Adipocyte (in vitro differentiated cells): ENCODE measurements at regions not wholly inside any gene's neighbourhood (a gene's known extent, or its start where the extent isn't known, plus 50 kb on each side); places are given as distances from the start of the nearest gene placed in this dataset.

ENCODE experiments used
- DNase-seq: peaks from one replicate; pipeline ENCODE4 v3.0.0-alpha.2; 2015; ENCODE audit warnings: low read depth
- H3K27me3 ChIP-seq: replicated peaks from 2 replicates; pipeline ENCODE4 v1.7.0; 2013; ENCODE audit warnings: mild to moderate bottlenecking, low read length, moderate library complexity; ENCODE audit not compliant: control insufficient read depth, insufficient read depth
- H3K36me3 ChIP-seq: 2 replicates; pipeline ENCODE4 v1.7.0; 2013; ENCODE audit warnings: low read length, mild to moderate bottlenecking, moderate library complexity; ENCODE audit not compliant: control insufficient read depth, insufficient read depth, severe bottlenecking
- H3K4me1 ChIP-seq: 2 replicates; pipeline ENCODE4 v1.7.0; 2013; ENCODE audit warnings: mild to moderate bottlenecking, low read length, moderate library complexity; ENCODE audit not compliant: control insufficient read depth, insufficient read depth
- H3K4me3 ChIP-seq: 2 replicates; pipeline ENCODE4 v1.7.0; 2013; ENCODE audit warnings: mild to moderate bottlenecking, low read length, moderate library complexity
- H3K9ac ChIP-seq: 2 replicates; pipeline ENCODE4 v1.7.0; 2013; ENCODE audit warnings: mild to moderate bottlenecking, low read length, moderate library complexity
- H3K9me3 ChIP-seq: 2 replicates; pipeline ENCODE4 v1.7.0; 2013; ENCODE audit warnings: mild to moderate bottlenecking, low read length, moderate library complexity; ENCODE audit not compliant: control insufficient read depth

DNA sequence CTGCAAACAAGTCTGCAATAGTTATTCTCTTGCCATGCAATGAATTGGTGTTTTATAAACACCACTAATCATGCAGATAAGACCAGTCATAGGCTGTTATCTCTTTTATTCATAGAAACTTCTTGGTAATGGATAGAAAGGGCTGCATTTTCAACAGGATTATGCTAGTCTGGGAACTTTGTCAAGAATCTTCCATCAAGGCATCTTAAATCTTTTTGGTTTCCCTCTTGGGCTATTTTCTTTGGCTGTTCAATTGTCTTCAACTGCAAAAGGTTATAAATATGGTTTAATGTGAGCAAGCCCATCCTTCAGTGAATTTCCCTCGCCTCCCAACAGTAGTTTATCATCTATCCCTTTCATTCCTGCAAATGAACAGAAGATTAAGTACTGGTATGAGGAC is 59.0 kb upstream of the MINAR1 start:
- no peaks in the 10 kb centered on the region for H3K27me3 ChIP-seq
- H3K4me3 ChIP-seq: no peak overlapping the region
- no peak for DNase-seq
- peaks cover 8% of the 10 kb centered on the region for H3K4me1 ChIP-seq
- H3K9ac ChIP-seq: no peak overlapping the region
- H3K36me3 ChIP-seq: no peaks in the 10 kb centered on the region
- H3K9me3 ChIP-seq: no peaks in the 10 kb centered on the region

DNA sequence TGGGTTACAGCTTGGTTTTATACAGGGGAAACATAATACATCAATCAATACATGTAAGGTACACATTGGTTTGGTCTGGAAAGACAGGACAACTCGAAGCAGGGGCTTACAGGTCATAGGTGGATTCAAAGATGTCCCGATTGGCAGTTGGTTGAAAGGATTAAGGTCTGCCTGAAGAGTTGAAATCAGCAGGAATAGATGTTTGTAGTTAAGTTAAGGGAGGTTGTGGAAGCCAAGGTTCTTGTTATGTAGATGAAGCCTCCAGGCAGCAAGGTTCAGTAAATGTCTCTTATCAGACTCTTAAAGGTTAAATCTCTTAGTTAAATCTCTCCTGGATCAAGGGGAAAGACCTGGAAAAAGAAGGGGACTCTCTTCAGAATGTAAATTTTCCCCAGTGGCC is 58.4 kb upstream of the MINAR1 start:
- no peaks in the 10 kb centered on the region for H3K9me3 ChIP-seq
- H3K36me3 ChIP-seq: no peaks in the 10 kb centered on the region
- H3K9ac ChIP-seq: no peak overlapping the region
- H3K4me1 ChIP-seq: peaks cover 8% of the 10 kb centered on the region
- H3K4me3 ChIP-seq: no peak overlapping the region
- no peak for DNase-seq
- no peaks in the 10 kb centered on the region for H3K27me3 ChIP-seq

DNA sequence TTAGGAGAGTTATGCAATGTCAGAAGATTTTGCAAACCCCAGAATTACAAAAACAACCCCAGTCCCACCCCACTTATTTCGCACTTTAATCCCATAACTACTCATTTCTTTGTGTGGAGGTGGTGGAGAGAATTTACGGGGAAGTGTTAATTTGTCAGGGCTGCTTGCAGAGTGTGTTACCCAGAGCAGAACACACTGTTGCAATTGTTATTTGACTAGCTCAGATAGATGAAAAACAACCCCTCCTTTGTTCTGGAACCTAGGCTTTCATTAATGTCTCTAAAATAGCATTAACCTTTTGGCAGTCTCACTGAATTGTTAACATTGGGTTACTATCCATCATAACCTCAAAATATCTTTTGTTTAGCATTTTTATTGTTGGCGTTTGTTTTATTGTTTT is 55.8 kb upstream of the MINAR1 start:
- Histone ChIP-seq H3K9me3 (no peaks in the 10 kb centered on the region), H3K36me3 (no peaks in the 10 kb centered on the region), H3K27me3 (no peaks in the 10 kb centered on the region), H3K9ac (no peak overlapping the region), H3K4me3 (no peak overlapping the region), H3K4me1 (no peaks in the 10 kb centered on the region)
- no peak for DNase-seq

DNA sequence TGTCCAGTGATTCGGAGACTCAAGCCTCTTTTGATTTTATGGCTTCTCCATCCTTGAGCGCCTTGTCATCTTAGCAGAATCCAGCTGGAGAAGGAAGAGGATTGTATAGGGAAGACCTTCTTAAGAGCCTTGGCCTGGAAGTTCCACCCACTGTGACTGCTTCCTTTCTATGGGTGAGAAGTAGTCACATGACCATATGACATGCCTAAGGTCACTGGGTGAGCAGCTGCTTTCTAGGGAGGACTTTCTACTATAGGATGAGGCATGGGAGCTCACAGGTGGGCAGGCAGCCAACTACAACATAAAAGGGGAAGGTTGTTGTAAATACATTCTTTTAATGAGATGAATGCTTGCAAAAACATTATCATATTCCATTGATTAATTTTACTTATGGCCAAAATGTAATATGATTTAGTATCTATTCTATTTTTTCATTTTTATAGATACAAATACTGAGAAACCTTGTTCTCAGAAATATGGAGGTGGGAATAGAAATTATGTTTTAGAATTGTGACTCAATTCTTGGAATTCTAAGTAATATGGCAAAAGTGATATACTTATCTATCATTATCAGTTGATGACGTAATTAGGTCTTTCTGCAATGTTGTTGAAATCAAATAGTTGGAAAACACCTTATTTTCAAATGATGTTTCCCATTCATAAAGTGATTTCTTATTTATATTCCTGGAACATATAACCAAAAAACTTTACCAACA is 53.6 kb upstream of the MINAR1 start:
- Histone ChIP-seq H3K4me1 (no peaks in the 10 kb centered on the region), H3K4me3 (no peak overlapping the region), H3K36me3 (no peaks in the 10 kb centered on the region), H3K9ac (no peak overlapping the region), H3K27me3 (no peaks in the 10 kb centered on the region), H3K9me3 (no peaks in the 10 kb centered on the region)
- DNase-seq: no peak

DNA sequence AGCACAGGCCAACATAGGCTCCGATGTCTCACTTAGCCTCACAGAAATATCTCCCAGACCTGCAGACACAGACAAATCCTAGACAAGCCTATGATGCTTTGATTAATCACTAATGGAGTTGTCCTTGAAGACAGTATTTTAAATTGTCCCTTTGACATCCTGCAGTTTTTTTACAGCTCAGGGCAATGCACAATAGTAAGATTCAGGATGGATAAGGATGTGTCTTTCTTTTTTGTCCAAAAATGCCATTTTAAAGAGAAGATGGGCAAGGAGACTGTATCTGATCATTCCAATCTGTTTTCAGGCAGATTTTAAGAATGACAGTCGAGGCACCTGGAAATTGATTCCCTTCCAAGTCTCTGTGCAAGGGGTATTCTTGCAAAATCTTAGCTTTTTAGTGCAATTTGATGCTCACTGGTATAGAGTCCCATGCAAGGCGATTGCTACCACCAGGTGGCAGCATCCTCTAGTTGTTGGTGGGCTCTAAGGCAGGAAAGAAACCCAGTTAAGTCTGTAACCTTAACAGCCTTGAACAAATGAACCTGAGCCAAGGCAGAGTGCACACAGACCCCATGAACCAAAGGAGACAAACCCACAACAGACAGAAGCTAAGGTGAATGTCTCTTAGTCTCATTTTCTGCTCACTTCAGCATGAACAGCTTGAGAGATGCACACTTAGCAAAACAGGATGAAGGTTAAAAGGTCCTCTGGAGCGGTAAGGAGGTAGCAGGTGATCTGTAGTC is 51.2 kb upstream of the MINAR1 start:
- no peak overlapping the region for H3K4me3 ChIP-seq
- H3K9me3 ChIP-seq: no peaks in the 10 kb centered on the region
- H3K27me3 ChIP-seq: no peaks in the 10 kb centered on the region
- peak; percentile 91 for DNase-seq
- H3K36me3 ChIP-seq: no peaks in the 10 kb centered on the region
- H3K9ac ChIP-seq: no peak overlapping the region
- no peaks in the 10 kb centered on the region for H3K4me1 ChIP-seq

DNA sequence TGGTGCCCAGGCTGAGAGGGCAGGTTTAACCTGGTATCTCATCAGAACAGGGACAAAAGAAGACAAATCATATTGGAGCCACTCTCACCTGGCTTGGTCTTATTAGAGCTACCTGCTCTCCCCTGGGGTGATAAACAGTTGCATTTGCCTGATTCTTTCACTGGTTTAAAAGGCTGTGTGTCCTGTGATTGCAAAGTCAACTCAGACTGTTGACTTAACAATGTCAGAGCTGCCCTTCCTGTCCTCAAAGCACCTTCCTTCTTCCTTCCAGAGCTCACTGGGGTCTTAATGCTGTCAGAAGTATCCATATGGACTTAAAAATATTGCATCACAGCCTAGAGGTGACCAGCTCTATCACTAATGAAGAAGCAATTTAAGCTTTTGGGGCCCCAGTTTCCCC is 50.5 kb upstream of the MINAR1 start:
- H3K4me1 ChIP-seq: no peaks in the 10 kb centered on the region
- no peaks in the 10 kb centered on the region for H3K27me3 ChIP-seq
- no peaks in the 10 kb centered on the region for H3K36me3 ChIP-seq
- H3K9ac ChIP-seq: no peak overlapping the region
- H3K9me3 ChIP-seq: no peaks in the 10 kb centered on the region
- no peak for DNase-seq
- H3K4me3 ChIP-seq: no peak overlapping the region
